WERI-Rb-1 (cell line): ENCODE measurements at regions not wholly inside any gene's neighbourhood (a gene's known extent, or its start where the extent isn't known, plus 50 kb on each side); places are given as distances from the start of the nearest gene placed in this dataset.
"Not testable (repeated sequence)": the region's sequence is repeated elsewhere in the genome, so short reads cannot be mapped to it uniquely, and the experiment has no call there.

ENCODE experiments used
- DNase-seq: peaks from one replicate; pipeline ENCODE4 v3.0.0-alpha.2; 2020
- H3K27ac ChIP-seq: fragments of 250-450 bp; sonication (Bioruptor Pico); 2 replicates; pipeline ENCODE4 v1.5.1; 2020; ENCODE audit warnings: mild to moderate bottlenecking, moderate library complexity
- H3K27me3 ChIP-seq: fragments of 250-450 bp; sonication (Bioruptor Pico); 2 replicates; pipeline ENCODE4 v1.5.1; 2021; ENCODE audit warnings: mild to moderate bottlenecking, low read depth, moderate library complexity; ENCODE audit not compliant: insufficient read depth, severe bottlenecking
- H3K36me3 ChIP-seq: fragments of 250-450 bp; sonication (Bioruptor Pico); 2 replicates; pipeline ENCODE4 v1.5.1; 2020; ENCODE audit warnings: mild to moderate bottlenecking, moderate library complexity
- H3K4me3 ChIP-seq: 2 replicates; pipeline ENCODE4 v1.5.1; 2011; ENCODE audit warnings: low read depth, mild to moderate bottlenecking, control low read depth, low read length
- H3K9me3 ChIP-seq: fragments of 250-450 bp; sonication (Bioruptor Pico); 2 replicates; pipeline ENCODE4 v1.5.1; 2021; ENCODE audit warnings: mild to moderate bottlenecking, moderate library complexity; ENCODE audit not compliant: severe bottlenecking
- TF ChIP-seq, protein P1 (sequence below): IDR thresholded peaks from 2 replicates; pipeline ENCODE4 v1.5.1; 2011; ENCODE audit warnings: low read depth, mild to moderate bottlenecking, control low read depth, inconsistent platforms, low read length

DNA sequence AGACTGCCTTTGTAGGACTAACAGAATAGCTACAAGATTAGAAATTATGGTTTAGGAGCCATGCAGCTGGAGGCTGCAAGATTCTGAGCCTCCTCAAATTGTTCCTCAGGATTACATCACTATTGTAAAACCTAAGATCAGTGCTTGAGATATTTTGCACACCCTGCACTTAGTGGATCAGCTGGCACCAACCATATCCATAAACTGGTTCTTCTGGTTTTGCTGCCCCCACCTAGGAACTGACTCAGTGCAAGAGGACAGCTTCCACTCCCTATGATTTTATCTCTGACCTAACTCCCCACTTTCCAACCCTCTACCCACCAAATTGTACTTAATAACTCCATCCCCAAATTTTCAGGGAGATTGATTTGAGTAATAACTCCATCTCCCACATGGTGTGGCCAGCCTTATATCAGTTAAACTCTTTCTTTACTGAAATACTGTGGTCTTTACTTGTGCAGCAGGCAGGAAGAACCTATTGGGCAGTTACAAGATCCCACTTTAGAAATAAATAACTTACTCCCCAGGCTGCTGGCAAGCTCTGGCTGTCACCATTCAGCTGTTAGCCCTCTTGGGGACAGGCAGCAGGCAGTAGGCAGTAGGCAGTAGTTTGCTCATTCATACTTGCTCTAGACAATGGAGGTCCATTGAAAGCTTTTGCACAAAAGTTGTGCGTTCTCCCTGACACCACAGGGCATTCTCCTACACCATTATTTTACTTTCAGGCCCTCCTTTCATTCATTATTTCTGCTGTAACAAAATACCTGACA is 119.0 kb downstream of the SLC17A6 start:
- no peak overlapping the region for H3K27ac ChIP-seq
- no peak overlapping the region for H3K4me3 ChIP-seq
- H3K27me3 ChIP-seq: no peaks in the 10 kb centered on the region
- H3K9me3 ChIP-seq: no peaks in the 10 kb centered on the region
- TF ChIP-seq, protein P1, sequence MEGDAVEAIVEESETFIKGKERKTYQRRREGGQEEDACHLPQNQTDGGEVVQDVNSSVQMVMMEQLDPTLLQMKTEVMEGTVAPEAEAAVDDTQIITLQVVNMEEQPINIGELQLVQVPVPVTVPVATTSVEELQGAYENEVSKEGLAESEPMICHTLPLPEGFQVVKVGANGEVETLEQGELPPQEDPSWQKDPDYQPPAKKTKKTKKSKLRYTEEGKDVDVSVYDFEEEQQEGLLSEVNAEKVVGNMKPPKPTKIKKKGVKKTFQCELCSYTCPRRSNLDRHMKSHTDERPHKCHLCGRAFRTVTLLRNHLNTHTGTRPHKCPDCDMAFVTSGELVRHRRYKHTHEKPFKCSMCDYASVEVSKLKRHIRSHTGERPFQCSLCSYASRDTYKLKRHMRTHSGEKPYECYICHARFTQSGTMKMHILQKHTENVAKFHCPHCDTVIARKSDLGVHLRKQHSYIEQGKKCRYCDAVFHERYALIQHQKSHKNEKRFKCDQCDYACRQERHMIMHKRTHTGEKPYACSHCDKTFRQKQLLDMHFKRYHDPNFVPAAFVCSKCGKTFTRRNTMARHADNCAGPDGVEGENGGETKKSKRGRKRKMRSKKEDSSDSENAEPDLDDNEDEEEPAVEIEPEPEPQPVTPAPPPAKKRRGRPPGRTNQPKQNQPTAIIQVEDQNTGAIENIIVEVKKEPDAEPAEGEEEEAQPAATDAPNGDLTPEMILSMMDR: no peak
- no peak for DNase-seq
- no peaks in the 10 kb centered on the region for H3K36me3 ChIP-seq

DNA sequence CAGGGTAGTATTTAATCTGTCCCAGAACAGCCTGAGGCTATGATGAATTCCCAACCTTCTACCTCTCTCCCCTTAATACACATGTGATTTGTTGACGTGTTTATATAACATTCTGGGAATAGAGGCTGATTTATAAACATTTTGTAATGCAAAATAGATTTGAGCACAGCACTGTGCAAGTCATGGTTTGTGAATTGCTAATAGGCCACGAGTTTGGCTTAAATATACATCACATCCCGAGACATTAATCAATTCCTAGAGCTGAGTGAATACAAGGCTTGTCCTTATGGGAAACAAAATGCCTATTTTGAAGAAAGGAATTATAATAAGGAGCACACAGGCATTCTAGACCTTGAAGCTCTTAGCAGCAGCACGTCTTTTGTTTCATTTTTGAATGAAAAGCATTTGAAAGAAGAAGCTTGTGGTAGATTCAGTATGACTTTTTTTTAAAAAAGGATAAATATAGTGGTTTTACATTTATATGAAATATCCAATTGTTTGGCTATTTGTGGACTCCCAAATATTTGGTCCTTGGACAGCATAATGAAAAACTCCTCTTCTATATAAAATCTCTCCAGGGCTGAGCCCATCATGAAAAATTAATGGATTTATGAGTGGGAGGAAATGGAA is 116.4 kb downstream of the SLC17A6 start:
- Histone ChIP-seq H3K27ac (no peak overlapping the region), H3K36me3 (no peaks in the 10 kb centered on the region), H3K4me3 (no peak overlapping the region), H3K27me3 (no peaks in the 10 kb centered on the region), H3K9me3 (no peaks in the 10 kb centered on the region)
- DNase-seq: no peak
- TF ChIP-seq, protein P1: no peak

DNA sequence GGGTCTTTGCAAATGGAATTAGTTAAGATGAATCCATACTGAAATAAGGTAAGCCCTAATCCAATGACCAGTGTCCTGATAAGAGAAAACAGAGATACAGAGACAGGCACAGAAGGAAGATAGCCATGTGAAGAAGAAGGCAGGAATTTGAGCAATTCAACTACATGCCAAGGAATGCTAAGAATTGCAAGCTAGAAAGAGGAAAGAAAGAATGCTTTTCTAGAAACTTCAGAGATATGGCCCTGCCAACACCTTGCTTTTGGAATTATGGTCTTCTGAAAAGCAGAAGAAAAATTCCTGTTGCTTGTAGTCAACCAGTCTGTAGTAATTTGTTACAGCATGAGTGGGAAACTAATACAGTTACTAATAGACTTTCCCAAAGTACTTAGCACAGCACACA is 111.3 kb downstream of the SLC17A6 start:
- Histone ChIP-seq H3K27ac (no peak overlapping the region), H3K36me3 (no peaks in the 10 kb centered on the region), H3K4me3 (no peak overlapping the region), H3K9me3 (no peaks in the 10 kb centered on the region), H3K27me3 (no peaks in the 10 kb centered on the region)
- no peak for DNase-seq
- TF ChIP-seq, protein P1: no peak

DNA sequence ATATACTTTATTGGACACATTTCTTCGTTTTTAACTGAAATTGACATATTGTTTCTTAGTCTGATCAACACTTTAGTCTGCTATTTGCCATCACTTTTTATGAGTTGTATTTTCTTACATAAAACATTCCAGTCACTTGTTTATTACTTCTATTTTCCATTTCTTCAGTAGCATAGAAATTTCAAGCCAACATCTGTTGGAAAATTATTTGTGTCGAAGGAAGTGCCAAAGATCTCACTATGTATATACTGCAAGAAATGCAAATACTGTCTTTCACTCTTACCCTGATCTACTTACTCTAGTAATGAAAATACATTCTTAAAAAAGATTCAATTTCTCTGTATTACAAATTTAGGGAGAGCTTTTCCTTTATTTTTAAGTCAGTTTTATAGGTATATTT is 105.9 kb downstream of the SLC17A6 start:
- H3K27me3 ChIP-seq: no peaks in the 10 kb centered on the region
- H3K27ac ChIP-seq: no peak overlapping the region
- no peaks in the 10 kb centered on the region for H3K36me3 ChIP-seq
- no peak overlapping the region for H3K4me3 ChIP-seq
- TF ChIP-seq, protein P1: no peak
- DNase-seq: no peak
- H3K9me3 ChIP-seq: no peaks in the 10 kb centered on the region

DNA sequence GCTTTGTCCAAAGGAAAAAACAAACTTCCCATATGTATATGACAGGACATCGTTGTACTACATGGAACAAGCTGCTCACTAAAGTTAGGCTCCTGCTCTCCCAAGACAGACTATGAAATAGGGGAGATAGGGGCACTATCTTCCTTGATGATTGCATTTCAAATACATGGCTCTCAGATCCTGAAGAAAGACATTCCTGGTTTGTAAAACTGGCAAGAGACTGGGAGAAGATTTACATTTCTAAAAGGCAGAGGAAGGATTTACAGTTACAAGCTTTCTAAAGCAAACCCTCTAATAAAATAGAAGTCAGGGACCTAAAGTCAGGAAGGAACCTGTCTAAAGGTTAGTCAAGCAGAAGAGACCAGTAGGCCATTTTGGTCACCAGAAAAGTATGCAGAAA is 103.7 kb downstream of the SLC17A6 start:
- no peaks in the 10 kb centered on the region for H3K9me3 ChIP-seq
- no peaks in the 10 kb centered on the region for H3K36me3 ChIP-seq
- H3K27me3 ChIP-seq: no peaks in the 10 kb centered on the region
- no peak for DNase-seq
- no peak overlapping the region for H3K4me3 ChIP-seq
- TF ChIP-seq, protein P1: no peak
- H3K27ac ChIP-seq: no peak overlapping the region

DNA sequence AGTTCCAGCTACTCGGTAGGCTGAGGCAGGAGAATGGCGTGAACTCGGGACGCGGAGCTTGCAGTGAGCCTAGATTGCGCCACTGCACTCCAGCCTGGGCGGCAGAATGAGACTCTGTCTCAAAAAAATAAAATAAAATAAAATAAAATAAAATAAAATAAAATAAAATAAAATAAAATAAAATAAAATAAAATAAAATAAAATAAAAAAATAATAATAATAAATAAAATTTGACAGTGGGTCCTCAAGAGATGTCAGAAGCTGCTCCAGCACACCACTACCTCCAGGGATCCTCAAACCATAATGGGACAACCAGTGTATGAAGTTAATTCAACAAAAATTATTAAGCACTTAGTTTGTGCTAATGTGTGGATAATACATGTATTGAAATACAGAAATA is 97.4 kb downstream of the SLC17A6 start:
- not testable (repeated sequence) for H3K4me3 ChIP-seq, DNase-seq, H3K9me3 ChIP-seq, H3K36me3 ChIP-seq, H3K27ac ChIP-seq, H3K27me3 ChIP-seq
